SIG-M5 treated with dmso at 0.1 percent for 504 hours (cell line): ENCODE measurements at regions not wholly inside any gene's neighbourhood (a gene's known extent, or its start where the extent isn't known, plus 50 kb on each side); places are given as distances from the start of the nearest gene placed in this dataset.

Source experiments
- DNase-seq: peaks from one replicate; lab custom pipeline; 2025; ENCODE audit not compliant: unreplicated experiment; lab: John Stamatoyannopoulos, UW

- no peak for DNase-seq
Measured at GRCh38 chr10:78571286-78571685, 497.5 kb upstream of the ZMIZ1 start.

GRCh38 chr10:78571891-78572290, 496.9 kb upstream of the ZMIZ1 start:
- no peak for DNase-seq

- no peak for DNase-seq
Measured at GRCh38 chr10:78572565-78572964, 496.2 kb upstream of the ZMIZ1 start.

GRCh38 chr10:78574547-78574946, 494.2 kb upstream of the ZMIZ1 start:
- no peak for DNase-seq

GRCh38 chr10:78575400-78575799, 493.4 kb upstream of the ZMIZ1 start:
- no peak for DNase-seq

- no peak for DNase-seq
Measured at GRCh38 chr10:78576276-78576675, 492.5 kb upstream of the ZMIZ1 start.

- peak; percentile 58 for DNase-seq
Measured at GRCh38 chr10:78577712-78578111, 491.1 kb upstream of the ZMIZ1 start.

GRCh38 chr10:78578929-78579328, 489.8 kb upstream of the ZMIZ1 start:
- no peak for DNase-seq

GRCh38 chr10:78579576-78579975, 489.2 kb upstream of the ZMIZ1 start:
- no peak for DNase-seq

- DNase-seq = no peak
Measured at GRCh38 chr10:78579995-78580394, 488.8 kb upstream of the ZMIZ1 start.

- DNase-seq = no peak
Measured at GRCh38 chr10:78581133-78581694, 487.6 kb upstream of the ZMIZ1 start.

- DNase-seq = no peak
Measured at GRCh38 chr10:78582540-78582939, 486.2 kb upstream of the ZMIZ1 start.

GRCh38 chr10:78584266-78584665, 484.5 kb upstream of the ZMIZ1 start:
- DNase-seq = no peak

GRCh38 chr10:78584681-78585080, 484.1 kb upstream of the ZMIZ1 start:
- no peak for DNase-seq

GRCh38 chr10:78585952-78586351, 482.8 kb upstream of the ZMIZ1 start:
- DNase-seq = no peak

- no peak for DNase-seq
Measured at GRCh38 chr10:78588194-78588811, 480.5 kb upstream of the ZMIZ1 start.

- DNase-seq = peak; percentile 13
Measured at GRCh38 chr10:78589687-78590086, 479.1 kb upstream of the ZMIZ1 start.

- DNase-seq = no peak
Measured at GRCh38 chr10:78591066-78591465, 477.7 kb upstream of the ZMIZ1 start.

GRCh38 chr10:78594559-78595268, 474.1 kb upstream of the ZMIZ1 start:
- DNase-seq = no peak

GRCh38 chr10:78595269-78595619, 473.5 kb upstream of the ZMIZ1 start:
- no peak for DNase-seq

GRCh38 chr10:78596556-78596955, 472.2 kb upstream of the ZMIZ1 start:
- DNase-seq = no peak

GRCh38 chr10:78597796-78598555, 470.8 kb upstream of the ZMIZ1 start:
- DNase-seq = no peak
